OCI-LY7 (cell line): ENCODE measurements at regions not wholly inside any gene's neighbourhood (a gene's known extent, or its start where the extent isn't known, plus 50 kb on each side); places are given as distances from the start of the nearest gene placed in this dataset.

Source experiments
- BruUV-seq: library from RNA; stranded (reverse); fragments of 400-500 nt; replicated peaks from 2 replicates; lab custom pipeline; 2021; lab: Mats Ljungman, UMichigan
- CTCF ChIA-PET: fragments of 300-600 bp; sonication (Branson Sonifier 250); formaldehyde crosslinking; loops from one replicate; lab custom pipeline; 2022; ENCODE audit warnings: antibody characterized with exemption; ENCODE audit not compliant: unreplicated experiment; lab: Charles Lee
- POLR2A ChIA-PET: fragments of 300-600 bp; sonication (Branson Sonifier 250); formaldehyde crosslinking; loops from one replicate; lab custom pipeline; 2022; ENCODE audit warnings: antibody characterized with exemption; lab: Charles Lee
- DNase-seq: peaks from one replicate; pipeline ENCODE4 v3.0.0-alpha.2; 2015; ENCODE audit warnings: low spot score
- H2AFZ ChIP-seq: fragments of 200-600 bp; sonication (generic), shearing (Covaris generic); 2 replicates; pipeline ENCODE4 v1.6.1; 2014; ENCODE audit warnings: mild to moderate bottlenecking, antibody characterized with exemption, low read length, moderate library complexity
- H3K27ac ChIP-seq: fragments of 200-600 bp; sonication (generic); 2 replicates; pipeline ENCODE4 v1.5.1; 2014; ENCODE audit warnings: mixed run types, low read depth, mild to moderate bottlenecking, moderate library complexity, low read length, inconsistent platforms; ENCODE audit not compliant: poor library complexity, severe bottlenecking
- H3K36me3 ChIP-seq: fragments of 200-600 bp; sonication (generic); 2 replicates; pipeline ENCODE4 v1.6.1; 2014; ENCODE audit warnings: mild to moderate bottlenecking, antibody characterized with exemption, low read length, moderate library complexity, mixed read lengths; ENCODE audit not compliant: insufficient read depth
- H3K4me1 ChIP-seq: fragments of 200-600 bp; sonication (generic); 2 replicates; pipeline ENCODE4 v1.5.1; 2014; ENCODE audit warnings: mild to moderate bottlenecking, low read length; ENCODE audit not compliant: insufficient read depth, poor library complexity, severe bottlenecking
- H3K4me2 ChIP-seq: fragments of 200-600 bp; sonication (generic); 2 replicates; pipeline ENCODE4 v1.6.1; 2014; ENCODE audit warnings: mild to moderate bottlenecking, low read length
- H3K4me3 ChIP-seq: fragments of 200-600 bp; sonication (generic); 2 replicates; pipeline ENCODE4 v1.5.1; 2014; ENCODE audit warnings: mild to moderate bottlenecking, low read depth, low read length; ENCODE audit not compliant: poor library complexity, severe bottlenecking
- H3K79me2 ChIP-seq: fragments of 200-600 bp; sonication (generic); 2 replicates; pipeline ENCODE4 v1.6.1; 2016; ENCODE audit warnings: low read depth, mild to moderate bottlenecking, low read length, moderate library complexity, mixed read lengths; ENCODE audit not compliant: insufficient read depth
- H3K9me2 ChIP-seq: fragments of 200-600 bp; sonication (generic); 2 replicates; pipeline ENCODE4 v1.6.1; 2016; ENCODE audit warnings: mild to moderate bottlenecking, low read length, mixed read lengths; ENCODE audit not compliant: insufficient read depth
- H3K9me3 ChIP-seq: fragments of 200-600 bp; sonication (generic); 2 replicates; pipeline ENCODE4 v1.6.1; 2014; ENCODE audit warnings: mild to moderate bottlenecking, mixed run types, low read length, mixed read lengths
- H4K20me1 ChIP-seq: fragments of 200-600 bp; sonication (generic); 2 replicates; pipeline ENCODE4 v1.6.1; 2014; ENCODE audit warnings: mild to moderate bottlenecking, antibody characterized with exemption, low read length, moderate library complexity, mixed read lengths; ENCODE audit not compliant: insufficient read depth
- EZH2phosphoT487 ChIP-seq: fragments of 200-600 bp; sonication (generic); IDR thresholded peaks from 2 replicates; pipeline ENCODE4 v1.6.1; 2018; ENCODE audit warnings: low read depth, borderline replicate concordance, mild to moderate bottlenecking, mixed run types, antibody characterized with exemption, low read length, moderate library complexity, mixed read lengths
- intact Hi-C: fragments of 100-400 bp; cut with micrococcal nuclease; formaldehyde crosslinking; loops from one replicate; pipeline ENCODE4 v1.10.0; 2022; ENCODE audit not compliant: unreplicated experiment
- TF ChIP-seq, protein P1 (sequence below): fragments of 200-600 bp; sonication (generic); conservative IDR thresholded peaks from 2 replicates; pipeline ENCODE4 v1.5.1; 2014; ENCODE audit warnings: mild to moderate bottlenecking, antibody characterized with exemption, low read length, moderate library complexity, mixed read lengths

DNA sequence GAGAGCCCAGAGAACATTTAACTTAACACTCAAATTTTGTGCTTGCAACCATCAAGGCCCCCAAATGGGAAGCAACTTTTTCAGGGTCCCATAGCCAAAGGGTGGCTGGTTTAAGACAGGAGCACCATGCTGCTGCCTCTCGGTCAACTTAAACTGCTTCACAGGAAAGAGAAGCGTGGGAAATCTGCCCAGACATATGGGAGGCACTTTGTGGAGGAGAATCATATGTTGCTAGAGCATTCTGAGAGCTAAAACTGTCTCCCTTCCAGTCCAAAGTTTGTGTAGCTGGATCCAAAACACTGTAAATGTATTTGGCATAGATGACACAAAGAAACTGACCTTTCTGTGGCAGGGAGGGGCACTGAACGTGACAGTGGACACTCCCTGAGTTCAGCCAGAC lies 305.9 kb upstream of the RORA start:
- no peaks in the 10 kb centered on the region for H3K9me2 ChIP-seq
- POLR2A ChIA-PET = no interaction called here
- H4K20me1 ChIP-seq = no peaks in the 10 kb centered on the region
- H3K79me2 ChIP-seq = no peaks in the 10 kb centered on the region
- no peak for DNase-seq
- no peak for TF ChIP-seq EZH2phosphoT487
- TF ChIP-seq, protein P1, sequence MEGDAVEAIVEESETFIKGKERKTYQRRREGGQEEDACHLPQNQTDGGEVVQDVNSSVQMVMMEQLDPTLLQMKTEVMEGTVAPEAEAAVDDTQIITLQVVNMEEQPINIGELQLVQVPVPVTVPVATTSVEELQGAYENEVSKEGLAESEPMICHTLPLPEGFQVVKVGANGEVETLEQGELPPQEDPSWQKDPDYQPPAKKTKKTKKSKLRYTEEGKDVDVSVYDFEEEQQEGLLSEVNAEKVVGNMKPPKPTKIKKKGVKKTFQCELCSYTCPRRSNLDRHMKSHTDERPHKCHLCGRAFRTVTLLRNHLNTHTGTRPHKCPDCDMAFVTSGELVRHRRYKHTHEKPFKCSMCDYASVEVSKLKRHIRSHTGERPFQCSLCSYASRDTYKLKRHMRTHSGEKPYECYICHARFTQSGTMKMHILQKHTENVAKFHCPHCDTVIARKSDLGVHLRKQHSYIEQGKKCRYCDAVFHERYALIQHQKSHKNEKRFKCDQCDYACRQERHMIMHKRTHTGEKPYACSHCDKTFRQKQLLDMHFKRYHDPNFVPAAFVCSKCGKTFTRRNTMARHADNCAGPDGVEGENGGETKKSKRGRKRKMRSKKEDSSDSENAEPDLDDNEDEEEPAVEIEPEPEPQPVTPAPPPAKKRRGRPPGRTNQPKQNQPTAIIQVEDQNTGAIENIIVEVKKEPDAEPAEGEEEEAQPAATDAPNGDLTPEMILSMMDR = no peak
- CTCF ChIA-PET = no interaction called here
- no peak overlapping the region for H3K4me3 ChIP-seq
- no peaks in the 10 kb centered on the region for H3K9me3 ChIP-seq
- H3K4me1 ChIP-seq = no peaks in the 10 kb centered on the region
- H2AFZ ChIP-seq = no peak overlapping the region
- no peak overlapping the region for H3K27ac ChIP-seq
- no peaks in the 10 kb centered on the region for H3K36me3 ChIP-seq
- no peak overlapping the region for H3K4me2 ChIP-seq
- intact Hi-C loops = no loop called here
- BruUV-seq = no TSS peak

DNA sequence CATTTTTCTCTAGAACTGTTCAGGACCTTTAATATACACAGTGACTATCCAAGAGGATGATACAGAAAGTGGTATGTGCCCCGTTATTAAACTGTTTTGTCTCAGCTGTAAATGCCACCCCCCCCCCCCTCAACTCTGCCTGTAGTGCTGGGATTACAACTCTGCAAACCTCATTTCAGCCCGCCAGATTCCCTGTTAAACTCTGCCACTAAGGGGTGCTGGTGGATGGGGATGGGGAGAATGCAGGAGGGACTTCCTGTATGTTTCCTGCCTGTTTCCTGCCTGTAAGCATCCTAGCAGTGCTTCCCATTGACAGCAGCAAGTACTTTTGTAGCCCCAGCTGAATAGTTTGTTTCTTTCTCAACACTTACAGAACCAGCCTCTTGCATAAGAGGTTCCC lies 301.7 kb upstream of the RORA start:
- H3K79me2 ChIP-seq = no peaks in the 10 kb centered on the region
- no TSS peak for BruUV-seq
- H4K20me1 ChIP-seq = no peaks in the 10 kb centered on the region
- H3K4me2 ChIP-seq = no peak overlapping the region
- H3K4me1 ChIP-seq = no peaks in the 10 kb centered on the region
- ChIA-PET CTCF (no interaction called here), POLR2A (no interaction called here)
- H3K27ac ChIP-seq = no peak overlapping the region
- no peak for DNase-seq
- H3K9me2 ChIP-seq = no peaks in the 10 kb centered on the region
- H2AFZ ChIP-seq = no peak overlapping the region
- H3K4me3 ChIP-seq = no peak overlapping the region
- no peaks in the 10 kb centered on the region for H3K9me3 ChIP-seq
- intact Hi-C loops = no loop called here
- TF ChIP-seq EZH2phosphoT487 = no peak
- TF ChIP-seq, protein P1 = 0 out of 2 replicates have a peak, but pooled peaks have one; percentile 24
- no peaks in the 10 kb centered on the region for H3K36me3 ChIP-seq

DNA sequence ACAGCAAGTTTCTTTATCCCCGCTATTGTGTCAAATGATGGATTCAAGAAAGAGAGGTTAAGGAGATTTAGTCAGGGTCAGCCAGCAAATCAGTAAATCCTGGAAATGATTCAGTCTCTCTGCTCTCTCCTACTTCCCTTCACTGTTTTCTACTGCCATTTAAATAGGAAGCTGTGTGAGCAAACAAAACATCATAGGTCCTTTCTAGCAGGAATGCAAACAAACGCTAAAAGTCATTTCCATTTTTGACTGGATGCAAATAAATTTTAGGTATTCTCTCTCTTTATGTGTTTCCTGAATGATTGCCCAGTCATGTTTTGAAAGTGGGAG lies 299.4 kb upstream of the RORA start:
- H3K4me1 ChIP-seq = no peaks in the 10 kb centered on the region
- TF ChIP-seq, protein P1 = no peak
- no peak for TF ChIP-seq EZH2phosphoT487
- H4K20me1 ChIP-seq = no peaks in the 10 kb centered on the region
- no peak overlapping the region for H3K4me3 ChIP-seq
- H3K79me2 ChIP-seq = no peaks in the 10 kb centered on the region
- CTCF ChIA-PET = no interaction called here
- no peak overlapping the region for H3K27ac ChIP-seq
- intact Hi-C loops = loop anchor here (10.0 kb wide), 1 partner anchor 306 kb away; no protein-coding TSS in a partner anchor
- H2AFZ ChIP-seq = no peak overlapping the region; the same call in 1 of the 2 replicates
- 0 out of 2 replicates have a peak overlapping the region, but pooled peaks have one; percentile 18 for H3K4me2 ChIP-seq
- H3K36me3 ChIP-seq = no peaks in the 10 kb centered on the region
- BruUV-seq = no TSS peak
- H3K9me3 ChIP-seq = no peaks in the 10 kb centered on the region
- no peaks in the 10 kb centered on the region for H3K9me2 ChIP-seq
- DNase-seq = no peak
- POLR2A ChIA-PET = no interaction called here
